ENCODE measurements at regions not wholly inside any gene's neighbourhood (a gene's known extent, or its start where the extent isn't known, plus 50 kb on each side); places are given as distances from the start of the nearest gene placed in this dataset.
"Not testable (repeated sequence)": the region's sequence is repeated elsewhere in the genome, so short reads cannot be mapped to it uniquely, and the experiment has no call there.

DNA sequence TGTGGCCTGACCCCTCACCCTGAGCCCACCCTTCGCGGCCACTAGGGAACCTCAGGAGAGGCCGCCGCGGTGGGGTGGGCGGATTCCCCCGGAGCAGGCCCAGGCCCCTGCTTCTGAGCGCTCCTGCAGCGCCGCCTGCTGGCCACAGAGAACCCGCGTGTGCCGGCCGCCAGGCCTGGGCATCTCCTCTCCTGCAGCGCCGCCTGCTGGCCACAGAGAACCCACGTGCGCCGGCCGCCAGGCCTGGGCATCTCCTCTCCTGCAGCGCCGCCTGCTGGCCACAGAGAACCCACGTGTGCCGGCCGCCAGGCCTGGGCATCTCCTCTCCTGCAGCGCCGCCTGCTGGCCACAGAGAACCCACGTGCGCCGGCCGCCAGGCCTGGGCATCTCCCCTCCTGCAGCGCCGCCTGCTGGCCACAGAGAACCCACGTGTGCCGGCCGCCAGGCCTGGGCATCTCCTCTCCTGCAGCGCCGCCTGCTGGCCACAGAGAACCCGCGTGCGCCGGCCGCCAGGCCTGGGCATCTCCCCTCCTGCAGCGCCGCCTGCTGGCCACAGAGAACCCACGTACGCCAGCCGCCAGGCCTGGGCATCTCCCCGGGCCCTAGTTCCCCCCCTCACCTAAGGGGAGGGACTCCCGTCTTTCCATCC, 126.1 kb downstream of the METRNL start:
- TF ChIP-seq, protein P1, sequence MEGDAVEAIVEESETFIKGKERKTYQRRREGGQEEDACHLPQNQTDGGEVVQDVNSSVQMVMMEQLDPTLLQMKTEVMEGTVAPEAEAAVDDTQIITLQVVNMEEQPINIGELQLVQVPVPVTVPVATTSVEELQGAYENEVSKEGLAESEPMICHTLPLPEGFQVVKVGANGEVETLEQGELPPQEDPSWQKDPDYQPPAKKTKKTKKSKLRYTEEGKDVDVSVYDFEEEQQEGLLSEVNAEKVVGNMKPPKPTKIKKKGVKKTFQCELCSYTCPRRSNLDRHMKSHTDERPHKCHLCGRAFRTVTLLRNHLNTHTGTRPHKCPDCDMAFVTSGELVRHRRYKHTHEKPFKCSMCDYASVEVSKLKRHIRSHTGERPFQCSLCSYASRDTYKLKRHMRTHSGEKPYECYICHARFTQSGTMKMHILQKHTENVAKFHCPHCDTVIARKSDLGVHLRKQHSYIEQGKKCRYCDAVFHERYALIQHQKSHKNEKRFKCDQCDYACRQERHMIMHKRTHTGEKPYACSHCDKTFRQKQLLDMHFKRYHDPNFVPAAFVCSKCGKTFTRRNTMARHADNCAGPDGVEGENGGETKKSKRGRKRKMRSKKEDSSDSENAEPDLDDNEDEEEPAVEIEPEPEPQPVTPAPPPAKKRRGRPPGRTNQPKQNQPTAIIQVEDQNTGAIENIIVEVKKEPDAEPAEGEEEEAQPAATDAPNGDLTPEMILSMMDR (conservative IDR thresholded peaks at IDR 0.05; ENCODE audit: low read depth, low read length), result peak; percentile 39
- TF ChIP-seq EZH2 (IDR thresholded peaks at IDR 0.05; ENCODE audit: low read length, unreplicated experiment); EZH2phosphoT487 (IDR thresholded peaks at IDR 0.05; ENCODE audit: borderline replicate concordance, low read length): not testable (repeated sequence)

Data from PC-3 (cell line).